ENCODE measurements at regions not wholly inside any gene's neighbourhood (a gene's known extent, or its start where the extent isn't known, plus 50 kb on each side); places are given as distances from the start of the nearest gene placed in this dataset.
"Not testable (repeated sequence)": the region's sequence is repeated elsewhere in the genome, so short reads cannot be mapped to it uniquely, and the experiment has no call there.

- intact Hi-C loops (cut with micrococcal nuclease; ENCODE audit: unreplicated experiment), result no loop called here
- Histone ChIP-seq H3K27ac (ENCODE audit: extremely low read length, insufficient read depth, low read length) (no peak overlapping the region), H3K4me1 (ENCODE audit: insufficient read depth, low read length) (no peaks in the 10 kb centered on the region), H3K79me2 (ENCODE audit: insufficient read depth, low read length) (no peaks in the 10 kb centered on the region), H4K20me1 (ENCODE audit: insufficient read depth, low read length) (no peaks in the 10 kb centered on the region), H3K9ac (ENCODE audit: insufficient read depth, low read depth, low read length) (no peak overlapping the region), H3K36me3 (replicated peaks in 1 of 2; ENCODE audit: control insufficient read depth in 1 of 2, insufficient read depth in 2 of 2, low read length in 2 of 2) (no peaks in the 10 kb centered on the region), H3K9me3 (ENCODE audit: low read length) (no peaks in the 10 kb centered on the region), H3K27me3 (ENCODE audit: control insufficient read depth in 1 of 2, insufficient read depth in 2 of 2, low read length in 2 of 2) (0 out of 5 replicates have a peak, but pooled peaks cover 0 to 2% of the 10 kb centered on the region in 2 experiments), H3K4me2 (ENCODE audit: low read depth, low read length) (no peak overlapping the region), H2AFZ (ENCODE audit: low read length) (no peak overlapping the region), H3K4me3 (replicated peaks in 1 of 3; ENCODE audit: insufficient read depth in 1 of 3, low read depth in 2 of 3, low read length in 3 of 3) (no peak overlapping the region)
- in situ Hi-C loops (cut with HindIII; ENCODE audit: extremely low pct_ligation_motif_present, low pct_unique_long_range_greater_than_20kb), result loop anchor here (25.0 kb wide), 1 partner anchor 827 kb away; no protein-coding TSS in a partner anchor
- ChIA-PET CTCF (ENCODE audit: low intra/inter-chr PET ratio, low total read pairs) (no interaction called here), POLR2A (no interaction called here)
- ATAC-seq (no peak), FAIRE-seq (no peak), DNase-seq (ENCODE audit: low spot score) (no peak)
- 0% methylated on average over 4 of the region's 4 CpGs for WGBS (ENCODE audit: low lambda C conversion rate)
- BruUV-seq (replicated peaks), result no TSS peak
- TF ChIP-seq AKNA (CRISPR knock-in tag; IDR thresholded peaks at IDR 0.05; ENCODE audit: borderline replicate concordance), result no peak
Observed at GRCh38 chr14:78010688-78011087, 159.5 kb upstream of the NRXN3 start.

- in situ Hi-C loops (cut with HindIII; ENCODE audit: extremely low pct_ligation_motif_present, low pct_unique_long_range_greater_than_20kb), result loop anchor here (25.0 kb wide), 1 partner anchor 823 kb away; no protein-coding TSS in a partner anchor
- H4K20me1 ChIP-seq (ENCODE audit: insufficient read depth, low read length); H3K9ac ChIP-seq (ENCODE audit: insufficient read depth, low read depth, low read length); FAIRE-seq; H3K4me1 ChIP-seq (ENCODE audit: insufficient read depth, low read length); H2AFZ ChIP-seq (ENCODE audit: low read length); DNase-seq (ENCODE audit: low spot score); BruUV-seq (replicated peaks); CTCF ChIA-PET (ENCODE audit: low intra/inter-chr PET ratio, low total read pairs); H3K79me2 ChIP-seq (ENCODE audit: insufficient read depth, low read length); H3K4me2 ChIP-seq (ENCODE audit: low read depth, low read length); ATAC-seq; POLR2A ChIA-PET; H3K27ac ChIP-seq (ENCODE audit: extremely low read length, insufficient read depth, low read length); H3K36me3 ChIP-seq (replicated peaks in 1 of 2; ENCODE audit: control insufficient read depth in 1 of 2, insufficient read depth in 2 of 2, low read length in 2 of 2); intact Hi-C loops (cut with micrococcal nuclease; ENCODE audit: unreplicated experiment); H3K4me3 ChIP-seq (replicated peaks in 1 of 3; ENCODE audit: insufficient read depth in 1 of 3, low read depth in 2 of 3, low read length in 3 of 3); H3K9me3 ChIP-seq (ENCODE audit: low read length); H3K27me3 ChIP-seq (ENCODE audit: control insufficient read depth in 1 of 2, insufficient read depth in 2 of 2, low read length in 2 of 2): not testable (repeated sequence)
- WGBS (ENCODE audit: low lambda C conversion rate), result 88% methylated on average over 5 of the region's 22 CpGs
Observed at GRCh38 chr14:78013911-78014310, 156.3 kb upstream of the NRXN3 start.

Measured in HepG2 (cell line).